Caco-2 (cell line): ENCODE measurements at regions not wholly inside any gene's neighbourhood (a gene's known extent, or its start where the extent isn't known, plus 50 kb on each side); places are given as distances from the start of the nearest gene placed in this dataset.

Experiments used
- BruUV-seq: library from RNA; stranded (reverse); fragments of 400-500 nt; replicated peaks from 2 replicates; lab custom pipeline; 2021; lab: Mats Ljungman, UMichigan
- CTCF ChIA-PET: fragments of 300-600 bp; sonication (Branson Sonifier 250); formaldehyde crosslinking; loops from one replicate; lab custom pipeline; 2022; ENCODE audit warnings: antibody characterized with exemption; lab: Charles Lee
- POLR2A ChIA-PET: fragments of 300-600 bp; sonication (Branson Sonifier 250); formaldehyde crosslinking; loops from one replicate; lab custom pipeline; 2022; ENCODE audit warnings: antibody characterized with exemption; lab: Charles Lee
- DNase-seq, 2 experiments: peaks; one replicate each; pipeline versions ENCODE4 v3.0.0 to v3.0.0-alpha.2; 2020 to 2022
- H3K27me3 ChIP-seq: replicated peaks from 2 replicates; pipeline ENCODE4 v1.6.0; 2011; ENCODE audit warnings: low read length; ENCODE audit not compliant: control insufficient read depth, insufficient read depth
- H3K36me3 ChIP-seq: 2 replicates; pipeline ENCODE4 v1.5.1; 2011; ENCODE audit warnings: low read length; ENCODE audit not compliant: control insufficient read depth, insufficient read depth
- H3K4me1 ChIP-seq: fragments of 250-450 bp; sonication (Bioruptor Pico); 2 replicates; pipeline ENCODE4 v1.5.1; 2020; ENCODE audit warnings: mild to moderate bottlenecking
- H3K4me3 ChIP-seq: 2 replicates; pipeline ENCODE4 v1.5.1; 2011; ENCODE audit warnings: low read depth, mild to moderate bottlenecking, control low read depth, low read length
- H3K9me3 ChIP-seq: fragments of 250-450 bp; sonication (Bioruptor Pico); 2 replicates; pipeline ENCODE4 v1.5.1; 2020; ENCODE audit warnings: mild to moderate bottlenecking, moderate library complexity
- H3K27ac Mint-ChIP-seq: one replicate; pipeline ENCODE4 v1.8.0; 2022; ENCODE audit warnings: mixed read lengths; ENCODE audit not compliant: unreplicated experiment
- H3K27me3 Mint-ChIP-seq: one replicate; pipeline ENCODE4 v1.8.0; 2022; ENCODE audit warnings: mixed read lengths; ENCODE audit not compliant: insufficient read depth, unreplicated experiment
- H3K36me3 Mint-ChIP-seq: one replicate; pipeline ENCODE4 v1.8.0; 2022; ENCODE audit warnings: mild to moderate bottlenecking, mixed read lengths; ENCODE audit not compliant: insufficient read depth, unreplicated experiment
- H3K4me1 Mint-ChIP-seq: one replicate; pipeline ENCODE4 v1.8.0; 2022; ENCODE audit warnings: low read depth, mixed read lengths; ENCODE audit not compliant: unreplicated experiment
- H3K4me3 Mint-ChIP-seq: one replicate; pipeline ENCODE4 v1.8.0; 2022; ENCODE audit warnings: mild to moderate bottlenecking, moderate library complexity, mixed read lengths; ENCODE audit not compliant: unreplicated experiment
- H3K9me3 Mint-ChIP-seq: one replicate; pipeline ENCODE4 v1.8.0; 2022; ENCODE audit warnings: mixed read lengths; ENCODE audit not compliant: unreplicated experiment
- intact Hi-C: fragments of 100-400 bp; cut with micrococcal nuclease; formaldehyde crosslinking; loops from one replicate; pipeline ENCODE4 v1.10.0; 2022; ENCODE audit not compliant: unreplicated experiment
- TF ChIP-seq, protein P1 (sequence below), 2 experiments: fragments of 200-600 bp in 1 of 2; IDR thresholded peaks; 1 replicate in 1 of 2; 2 replicates in 1 of 2; pipeline versions ENCODE4 v1.5.1 to v1.8.0; 2011 to 2022; ENCODE audit warnings: antibody characterized with exemption in 1 of 2, control low read depth in 1 of 2, inconsistent platforms in 1 of 2, low read depth in 1 of 2, low read length in 1 of 2, mild to moderate bottlenecking in 1 of 2, moderate library complexity in 1 of 2; ENCODE audit not compliant: insufficient read depth in 1 of 2, severe bottlenecking in 1 of 2, unreplicated experiment in 1 of 2

DNA sequence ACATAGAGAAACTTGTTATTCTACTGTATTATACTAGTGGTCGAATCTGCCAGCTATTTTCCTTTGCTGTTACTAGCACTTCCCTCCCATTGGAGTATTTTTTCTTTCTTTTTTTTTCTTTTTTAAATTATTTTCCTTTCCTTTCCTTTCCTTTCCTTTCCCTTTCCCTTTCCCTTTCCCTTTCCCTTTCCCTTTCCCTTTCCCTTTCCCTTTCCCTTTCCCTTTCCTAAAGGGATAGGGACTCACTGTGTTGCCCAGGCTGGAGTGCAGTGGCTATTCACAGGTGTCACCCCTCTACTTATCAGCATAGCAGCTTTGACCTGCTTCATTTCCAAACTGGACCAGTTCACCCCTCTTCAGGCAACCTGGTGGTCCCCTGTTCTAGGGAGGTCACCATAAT lies 212.6 kb upstream of the SP4 start:
- H3K9me3 Mint-ChIP-seq = no peaks in the 10 kb centered on the region
- no peaks in the 10 kb centered on the region for H3K4me1 Mint-ChIP-seq
- H3K36me3 ChIP-seq = no peaks in the 10 kb centered on the region
- TF ChIP-seq, protein P1, sequence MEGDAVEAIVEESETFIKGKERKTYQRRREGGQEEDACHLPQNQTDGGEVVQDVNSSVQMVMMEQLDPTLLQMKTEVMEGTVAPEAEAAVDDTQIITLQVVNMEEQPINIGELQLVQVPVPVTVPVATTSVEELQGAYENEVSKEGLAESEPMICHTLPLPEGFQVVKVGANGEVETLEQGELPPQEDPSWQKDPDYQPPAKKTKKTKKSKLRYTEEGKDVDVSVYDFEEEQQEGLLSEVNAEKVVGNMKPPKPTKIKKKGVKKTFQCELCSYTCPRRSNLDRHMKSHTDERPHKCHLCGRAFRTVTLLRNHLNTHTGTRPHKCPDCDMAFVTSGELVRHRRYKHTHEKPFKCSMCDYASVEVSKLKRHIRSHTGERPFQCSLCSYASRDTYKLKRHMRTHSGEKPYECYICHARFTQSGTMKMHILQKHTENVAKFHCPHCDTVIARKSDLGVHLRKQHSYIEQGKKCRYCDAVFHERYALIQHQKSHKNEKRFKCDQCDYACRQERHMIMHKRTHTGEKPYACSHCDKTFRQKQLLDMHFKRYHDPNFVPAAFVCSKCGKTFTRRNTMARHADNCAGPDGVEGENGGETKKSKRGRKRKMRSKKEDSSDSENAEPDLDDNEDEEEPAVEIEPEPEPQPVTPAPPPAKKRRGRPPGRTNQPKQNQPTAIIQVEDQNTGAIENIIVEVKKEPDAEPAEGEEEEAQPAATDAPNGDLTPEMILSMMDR (IDR thresholded peaks at IDR 0.05; ENCODE audit: insufficient read depth in 1 of 2, low read depth in 1 of 2, low read length in 1 of 2, severe bottlenecking in 1 of 2, unreplicated experiment in 1 of 2) = no peak
- H3K4me3 Mint-ChIP-seq = no peak overlapping the region
- no peaks in the 10 kb centered on the region for H3K27me3 ChIP-seq
- H3K36me3 Mint-ChIP-seq = no peaks in the 10 kb centered on the region
- ChIA-PET POLR2A (no interaction called here), CTCF (no interaction called here)
- no peaks in the 10 kb centered on the region for H3K4me1 ChIP-seq
- no TSS peak for BruUV-seq
- intact Hi-C loops = no loop called here
- peaks cover 8% of the 10 kb centered on the region for H3K27me3 Mint-ChIP-seq
- DNase-seq = no peak
- no peak overlapping the region for H3K27ac Mint-ChIP-seq
- no peak overlapping the region for H3K4me3 ChIP-seq
- H3K9me3 ChIP-seq = no peaks in the 10 kb centered on the region

- CTCF ChIA-PET = no interaction called here
- H3K9me3 Mint-ChIP-seq = no peaks in the 10 kb centered on the region
- no peaks in the 10 kb centered on the region for H3K36me3 Mint-ChIP-seq
- H3K9me3 ChIP-seq = no peaks in the 10 kb centered on the region
- intact Hi-C loops = no loop called here
- H3K27me3 ChIP-seq = no peaks in the 10 kb centered on the region
- H3K4me1 Mint-ChIP-seq = no peaks in the 10 kb centered on the region
- no peak overlapping the region for H3K4me3 Mint-ChIP-seq
- no peak for DNase-seq
- TF ChIP-seq, protein P1 (IDR thresholded peaks at IDR 0.05; ENCODE audit: insufficient read depth in 1 of 2, low read depth in 1 of 2, low read length in 1 of 2, severe bottlenecking in 1 of 2, unreplicated experiment in 1 of 2) = no peak
- no peaks in the 10 kb centered on the region for H3K36me3 ChIP-seq
- BruUV-seq = no TSS peak
- no peak overlapping the region for H3K4me3 ChIP-seq
- peaks cover 2% of the 10 kb centered on the region for H3K27me3 Mint-ChIP-seq
- H3K4me1 ChIP-seq = no peaks in the 10 kb centered on the region
- POLR2A ChIA-PET = no interaction called here
- no peak overlapping the region for H3K27ac Mint-ChIP-seq
These were observed 210.5 kb upstream of the SP4 start for GRCh38 chr7:21217365-21217764.

DNA sequence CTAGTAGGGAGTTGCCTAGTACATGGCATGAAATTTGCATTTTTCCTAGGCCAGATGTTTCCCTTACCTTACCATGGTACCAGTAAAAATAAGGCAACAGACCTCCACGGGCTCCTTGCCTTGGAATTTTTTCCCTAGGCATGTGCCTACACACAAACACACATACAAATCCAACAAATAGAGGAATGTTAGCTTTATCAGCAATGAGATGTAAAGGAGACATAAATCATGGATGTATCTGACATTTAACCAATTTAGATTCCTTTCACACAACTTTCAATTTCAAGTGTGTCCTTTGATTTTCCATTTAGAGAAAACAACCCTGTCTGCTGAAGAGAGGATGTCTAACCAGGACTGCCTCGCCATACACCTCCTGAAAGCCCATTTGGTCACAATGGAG lies 209.7 kb upstream of the SP4 start:
- BruUV-seq = no TSS peak
- H3K4me3 ChIP-seq = no peak overlapping the region
- TF ChIP-seq, protein P1 (IDR thresholded peaks at IDR 0.05; ENCODE audit: insufficient read depth in 1 of 2, low read depth in 1 of 2, low read length in 1 of 2, severe bottlenecking in 1 of 2, unreplicated experiment in 1 of 2) = no peak
- H3K9me3 ChIP-seq = no peaks in the 10 kb centered on the region
- intact Hi-C loops = no loop called here
- H3K27me3 ChIP-seq = no peaks in the 10 kb centered on the region
- ChIA-PET CTCF (no interaction called here), POLR2A (no interaction called here)
- H3K4me1 Mint-ChIP-seq = no peaks in the 10 kb centered on the region
- no peaks in the 10 kb centered on the region for H3K36me3 ChIP-seq
- no peak for DNase-seq
- no peaks in the 10 kb centered on the region for H3K9me3 Mint-ChIP-seq
- no peak overlapping the region for H3K4me3 Mint-ChIP-seq
- no peaks in the 10 kb centered on the region for H3K4me1 ChIP-seq
- H3K27me3 Mint-ChIP-seq = peaks cover 2% of the 10 kb centered on the region
- no peak overlapping the region for H3K27ac Mint-ChIP-seq
- no peaks in the 10 kb centered on the region for H3K36me3 Mint-ChIP-seq
